Transverse colon (tissue), 4 donors: ENCODE measurements at regions not wholly inside any gene's neighbourhood (a gene's known extent, or its start where the extent isn't known, plus 50 kb on each side); places are given as distances from the start of the nearest gene placed in this dataset.
A peak's percentile ranks its signal among the peaks of the same experiment; 100 is the strongest.

ENCODE experiments used
- DNase-seq: peaks from one replicate; pipeline ENCODE4 v3.0.0-alpha.2; 2019
- H3K27ac ChIP-seq, 4 donors: fragments of 200-600 bp; sonication (generic); 2 replicates each; pipeline ENCODE4 v1.5.1; 2016 to 2018; ENCODE audit warnings: inconsistent platforms in 4 of 4
- H3K27me3 ChIP-seq: fragments of 200-600 bp; sonication (generic); 2 replicates; pipeline ENCODE4 v1.5.1; 2017; ENCODE audit warnings: inconsistent platforms
- H3K36me3 ChIP-seq, 4 donors: fragments of 200-600 bp; sonication (generic); 2 replicates each; pipeline ENCODE4 v1.5.1; 2017 to 2019; ENCODE audit warnings: inconsistent platforms in 4 of 4
- H3K4me1 ChIP-seq, 4 donors: fragments of 200-600 bp; sonication (generic); 2 replicates each; pipeline ENCODE4 v1.5.1; 2017 to 2020; ENCODE audit warnings: inconsistent platforms in 4 of 4
- H3K4me3 ChIP-seq, 4 donors: fragments of 200-600 bp; sonication (generic); 1 replicate in 1 of 4; 2 replicates in 3 of 4; pipeline versions ENCODE4 v1.5.1 to v1.6.1; 2017 to 2019; ENCODE audit warnings: inconsistent platforms in 4 of 4
- H3K9me3 ChIP-seq, 2 donors: fragments of 200-600 bp; sonication (generic); 2 replicates each; pipeline ENCODE4 v1.5.1; 2017 to 2019; ENCODE audit warnings: inconsistent platforms in 2 of 2
- CTCF ChIP-seq, 5 experiments: fragments of 200-600 bp in 3 of 5; fragments of 450-650 bp in 2 of 5; sonication (generic) in 3 of 5; IDR thresholded peaks; 1 replicate in 2 of 5; 2 replicates in 3 of 5; pipeline ENCODE4 v1.5.1; 2016 to 2017; ENCODE audit warnings: antibody characterized with exemption in 5 of 5, inconsistent platforms in 3 of 5, mild to moderate bottlenecking in 2 of 5, moderate library complexity in 1 of 5
- EP300 ChIP-seq: sonication (generic); formaldehyde crosslinking; IDR thresholded peaks from one replicate; pipeline ENCODE4 v1.6.1; 2017; ENCODE audit warnings: antibody characterized with exemption, low read depth
- POLR2A ChIP-seq: fragments of 450-650 bp; IDR thresholded peaks from one replicate; pipeline ENCODE4 v1.6.1; 2016; ENCODE audit warnings: antibody characterized with exemption, mild to moderate bottlenecking, moderate library complexity
- POLR2AphosphoS5 ChIP-seq, 3 donors: sonication (generic); formaldehyde crosslinking; IDR thresholded peaks; one replicate each; pipeline ENCODE4 v1.6.1; 2016; ENCODE audit warnings: antibody characterized with exemption in 3 of 3
- WGBS, 2 donors: methylation state at CpG; one replicate each; pipeline ENCODE4 v1.1.5; 2018; ENCODE audit warnings: low coverage in 1 of 2; 5-methylcytosine and 5-hydroxymethylcytosine counted together
- in situ Hi-C, 4 donors: fragments of 200-750 bp; cut with MboI; loops; one replicate each; pipeline versions ENCODE4 v1.15.0 to v1.15.1; 2017; ENCODE audit warnings: low sequenced_read_pairs in 3 of 4, low pct_ligation_motif_present in 1 of 4, low pct_unique_long_range_greater_than_20kb in 1 of 4
- intact Hi-C: fragments of 100-400 bp; cut with DNase I; formaldehyde crosslinking; loops from one replicate; pipeline ENCODE4 v1.15.1; 2023; ENCODE audit warnings: low total_unique reads

- Histone ChIP-seq H3K4me1 (no peaks in the 10 kb centered on the region), H3K27ac (peak overlapping the region in 2 of 4 donors; percentile 12 to 55), H3K4me3 (no peak overlapping the region), H3K27me3 (no peaks in the 10 kb centered on the region), H3K36me3 (no peaks in the 10 kb centered on the region), H3K9me3 (no peaks in the 10 kb centered on the region)
- in situ Hi-C loops, result no loop called here
- no peak for DNase-seq
- TF ChIP-seq POLR2A (no peak), CTCF (IDR thresholded peaks at IDR 0.05) (no peak), POLR2AphosphoS5 (IDR thresholded peaks at IDR 0.05) (no peak), EP300 (no peak)
- 77 to 81% methylated on average over 4 of the region's 4 CpGs for WGBS, 2 donors
- intact Hi-C loops, result no loop called here
Observed at GRCh38 chr5:6909901-6910300, 196.7 kb downstream of the TENT4A start.

GRCh38 chr5:6910950-6911349, 197.7 kb downstream of the TENT4A start:
- no peaks in the 10 kb centered on the region for H3K36me3 ChIP-seq
- no peak overlapping the region for H3K4me3 ChIP-seq
- H3K27me3 ChIP-seq, result no peaks in the 10 kb centered on the region
- intact Hi-C loops (no loop called here), in situ Hi-C loops (no loop called here)
- peak overlapping the region in 1 of 4 donors; percentile 55 for H3K27ac ChIP-seq
- 65% methylated on average over 3 of the region's 3 CpGs; no CpG with 5 or more reads in 1 of the 2 donors for WGBS, 2 donors
- H3K9me3 ChIP-seq, result no peaks in the 10 kb centered on the region
- TF ChIP-seq POLR2AphosphoS5 (IDR thresholded peaks at IDR 0.05), result no peak
- TF ChIP-seq EP300, result no peak
- no peak for TF ChIP-seq CTCF (IDR thresholded peaks at IDR 0.05)
- TF ChIP-seq POLR2A, result no peak
- no peaks in the 10 kb centered on the region for H3K4me1 ChIP-seq
- DNase-seq, result no peak

- H3K4me1 ChIP-seq, result no peaks in the 10 kb centered on the region
- DNase-seq, result no peak
- intact Hi-C loops (no loop called here), in situ Hi-C loops (no loop called here)
- H3K4me3 ChIP-seq, result no peak overlapping the region
- TF ChIP-seq POLR2A (no peak), CTCF (IDR thresholded peaks at IDR 0.05) (no peak), EP300 (no peak), POLR2AphosphoS5 (IDR thresholded peaks at IDR 0.05) (no peak)
- no peaks in the 10 kb centered on the region for H3K9me3 ChIP-seq
- H3K27ac ChIP-seq, result no peak overlapping the region
- H3K36me3 ChIP-seq, result no peaks in the 10 kb centered on the region
- 85 to 86% methylated on average over 2 of the region's 2 CpGs for WGBS, 2 donors
- H3K27me3 ChIP-seq, result no peaks in the 10 kb centered on the region
Observed at GRCh38 chr5:6914347-6914746, 201.1 kb downstream of the TENT4A start.

GRCh38 chr5:6915574-6915973, 202.3 kb downstream of the TENT4A start:
- no peak for TF ChIP-seq POLR2A
- TF ChIP-seq POLR2AphosphoS5 (IDR thresholded peaks at IDR 0.05), result no peak
- no peak for TF ChIP-seq EP300
- TF ChIP-seq CTCF (IDR thresholded peaks at IDR 0.05), result no peak
- intact Hi-C loops (no loop called here), in situ Hi-C loops (no loop called here)
- Histone ChIP-seq H3K4me1 (peaks cover 0 to under 1% (median 0%) of the 10 kb centered on the region in 4 donors), H3K27ac (no peak overlapping the region), H3K27me3 (no peaks in the 10 kb centered on the region), H3K36me3 (no peaks in the 10 kb centered on the region), H3K4me3 (no peak overlapping the region), H3K9me3 (no peaks in the 10 kb centered on the region)
- DNase-seq, result no peak
- 68 to 69% methylated on average over 3 of the region's 3 CpGs for WGBS, 2 donors
